GM18498 (cell line): ENCODE measurements at regions not wholly inside any gene's neighbourhood (a gene's known extent, or its start where the extent isn't known, plus 50 kb on each side); places are given as distances from the start of the nearest gene placed in this dataset.
"Not testable (repeated sequence)": the region's sequence is repeated elsewhere in the genome, so short reads cannot be mapped to it uniquely, and the experiment has no call there.

Experiments used
- ATAC-seq: cut with Tn5 transposase; IDR thresholded peaks from one replicate; pipeline ENCODE4 v1.9.1; 2021; ENCODE audit warnings: mild to moderate bottlenecking, moderate library complexity; ENCODE audit not compliant: unreplicated experiment

DNA sequence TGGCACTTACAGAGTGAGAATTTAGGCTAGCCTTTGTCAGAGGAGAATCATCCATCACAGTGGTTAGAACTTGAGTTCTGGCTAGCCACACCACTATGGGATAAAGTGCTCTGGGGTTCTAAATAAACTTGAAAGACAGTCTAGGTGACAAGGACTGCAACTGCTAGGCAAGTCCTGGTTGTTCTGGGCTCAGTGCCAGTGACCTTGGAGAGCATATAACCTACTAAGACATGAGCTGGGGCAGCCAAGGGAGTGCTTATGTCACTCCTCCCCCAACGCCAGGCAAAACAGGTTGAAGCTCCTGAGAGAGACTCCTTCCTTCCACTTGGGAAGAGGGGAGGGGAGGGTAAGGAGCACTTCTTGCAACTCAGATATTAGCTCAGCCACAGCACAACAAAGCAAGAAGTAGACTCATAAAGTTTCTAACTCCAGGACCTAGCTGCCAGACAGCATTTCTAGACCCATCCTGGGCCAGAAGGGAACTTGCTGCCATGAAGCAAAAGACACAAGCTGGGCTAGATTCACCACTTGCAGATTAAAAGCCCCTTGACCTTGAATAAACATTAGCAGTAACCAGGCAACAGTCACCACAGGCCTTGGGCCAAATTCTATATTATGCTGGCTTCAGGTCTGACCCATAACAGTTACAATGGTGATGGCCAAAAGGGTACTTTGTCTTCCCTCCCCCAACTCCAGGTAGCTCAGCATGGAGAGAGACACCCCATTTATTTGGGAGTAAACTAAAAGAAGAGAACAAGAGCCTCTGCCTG lies 963.7 kb downstream of the PLOD2 start:
- ATAC-seq: no peak

DNA sequence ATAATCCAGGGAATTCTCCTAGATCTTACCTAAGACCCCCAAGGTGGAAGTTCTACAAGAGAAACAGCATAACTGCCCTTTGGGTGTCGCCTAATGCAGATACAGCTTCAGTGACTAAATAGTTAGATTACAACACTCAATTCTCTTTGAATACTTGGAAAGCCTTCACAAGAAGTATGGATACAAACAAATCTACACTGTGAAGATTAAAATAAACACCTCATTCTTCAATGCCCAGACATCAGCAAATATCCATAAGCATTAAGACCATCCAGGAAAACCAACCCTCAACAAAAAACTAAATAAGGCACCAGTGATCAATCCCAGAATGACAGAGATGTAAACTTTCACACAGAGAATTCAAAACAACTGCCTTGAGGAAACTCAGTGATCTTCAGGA lies 963.2 kb downstream of the PLOD2 start:
- ATAC-seq: no peak

DNA sequence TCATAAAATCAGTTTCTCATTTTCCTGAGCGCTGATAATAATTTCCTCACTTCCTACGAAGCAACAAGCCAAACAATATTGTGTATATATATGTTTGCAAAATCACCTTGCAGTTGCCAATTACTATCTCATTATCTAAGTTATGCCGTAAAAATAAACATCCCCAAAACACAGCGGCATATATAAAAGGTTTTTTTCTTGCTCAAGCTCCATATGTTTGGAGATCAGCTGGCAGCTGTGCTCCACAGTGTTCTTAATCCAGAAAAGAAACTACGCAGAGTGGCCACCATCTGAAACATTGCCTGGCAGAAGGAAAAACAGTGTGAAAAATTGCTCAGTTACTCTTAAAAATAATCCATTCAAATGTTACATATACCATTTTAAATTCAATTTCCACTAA lies 951.4 kb downstream of the PLOD2 start:
- ATAC-seq: no peak

DNA sequence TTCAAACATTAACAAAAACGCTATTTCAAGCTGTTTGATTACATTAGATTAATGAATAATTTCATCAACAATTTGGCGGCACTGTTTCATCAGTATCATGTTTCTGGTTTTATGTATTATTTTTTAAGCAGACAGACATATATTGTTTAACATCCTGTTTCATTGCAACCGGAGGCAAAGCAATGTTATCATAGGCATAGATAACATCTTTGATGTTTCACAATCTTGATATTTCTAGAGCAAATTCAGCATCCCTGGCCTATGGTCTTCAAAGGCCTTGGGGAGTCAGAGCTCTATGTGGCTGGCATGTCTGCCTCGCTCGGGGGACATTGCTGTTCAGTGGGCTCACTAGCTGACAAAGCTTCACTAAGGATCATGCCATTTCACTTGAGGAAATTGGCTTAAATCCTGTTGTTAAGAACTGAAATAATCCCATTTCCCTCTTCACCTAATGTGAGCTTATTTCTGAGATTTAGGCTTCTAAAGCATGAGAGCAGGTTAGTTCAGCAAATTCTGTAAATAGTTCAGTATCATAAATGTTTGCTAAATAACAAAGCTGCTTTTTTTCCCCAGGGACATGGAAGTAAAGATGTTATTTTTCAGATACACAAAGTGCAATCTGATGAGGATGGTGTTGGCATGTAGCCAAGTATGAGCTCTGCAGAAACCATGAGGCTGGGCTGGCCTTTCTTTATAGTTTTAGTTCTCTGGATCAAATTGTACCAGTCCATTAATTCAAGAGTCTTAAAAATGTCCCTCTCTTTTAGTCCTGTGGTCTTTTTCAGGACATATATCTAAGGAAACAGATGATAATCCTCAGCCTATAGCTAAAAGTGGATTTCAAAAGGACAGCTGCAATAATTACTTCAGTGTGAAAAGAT lies 941.4 kb downstream of the PLOD2 start:
- no peak for ATAC-seq

DNA sequence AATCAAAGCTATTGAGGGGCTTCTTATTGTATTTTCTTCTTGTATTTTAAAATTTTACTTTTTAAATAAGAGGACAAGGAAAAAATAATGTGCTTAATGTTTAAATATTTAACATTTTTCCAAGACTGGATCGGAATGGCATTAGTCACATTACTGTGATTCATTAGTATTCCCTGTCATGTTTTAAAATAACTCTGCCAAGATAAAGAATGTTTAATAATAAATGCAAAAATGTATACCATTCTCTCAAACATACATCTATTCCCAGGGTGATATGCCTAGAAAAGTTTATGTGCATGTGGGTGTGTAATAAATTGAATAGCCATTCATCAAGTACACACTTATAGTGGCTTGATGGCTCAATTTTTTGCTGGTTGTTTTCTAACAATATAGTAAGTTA lies 936.1 kb downstream of the PLOD2 start:
- no peak for ATAC-seq

DNA sequence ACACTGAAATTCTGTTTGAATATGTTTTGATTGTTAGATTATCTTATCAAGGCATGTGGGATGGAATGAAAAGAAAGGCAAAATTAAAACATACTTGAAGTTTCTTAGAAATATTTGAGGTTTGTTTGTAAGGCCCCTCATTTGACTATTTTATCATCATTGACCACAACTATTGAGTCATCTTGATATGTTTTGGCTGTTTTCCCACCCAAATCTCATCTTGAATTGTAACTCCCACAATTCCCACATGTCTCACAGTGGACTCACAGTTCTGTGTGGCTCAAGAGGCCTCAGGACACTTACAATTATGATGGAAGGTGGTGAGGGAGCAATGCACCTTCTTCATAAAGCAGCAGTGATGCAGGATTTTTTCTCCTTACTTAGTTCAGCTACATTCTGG lies 917.1 kb downstream of the PLOD2 start:
- ATAC-seq: no peak

DNA sequence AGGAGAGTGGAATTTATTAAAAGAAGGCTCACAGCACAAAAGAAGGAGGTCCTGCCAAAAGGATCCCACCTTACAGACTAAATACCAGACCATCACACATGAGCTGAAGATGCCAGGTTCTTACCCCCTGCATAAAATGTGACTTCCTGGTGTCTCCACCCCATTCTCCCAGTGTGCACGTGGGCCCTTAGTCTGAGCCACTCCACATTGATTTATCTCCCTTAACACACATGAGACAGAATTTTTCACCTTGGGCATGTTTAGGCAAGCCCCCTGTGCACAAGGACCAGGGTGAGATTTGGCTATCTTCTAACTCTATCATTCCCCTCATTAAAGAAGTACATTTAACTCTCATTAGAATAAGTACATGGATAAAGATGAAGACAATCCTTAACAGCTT lies 916.7 kb downstream of the PLOD2 start:
- ATAC-seq: no peak

DNA sequence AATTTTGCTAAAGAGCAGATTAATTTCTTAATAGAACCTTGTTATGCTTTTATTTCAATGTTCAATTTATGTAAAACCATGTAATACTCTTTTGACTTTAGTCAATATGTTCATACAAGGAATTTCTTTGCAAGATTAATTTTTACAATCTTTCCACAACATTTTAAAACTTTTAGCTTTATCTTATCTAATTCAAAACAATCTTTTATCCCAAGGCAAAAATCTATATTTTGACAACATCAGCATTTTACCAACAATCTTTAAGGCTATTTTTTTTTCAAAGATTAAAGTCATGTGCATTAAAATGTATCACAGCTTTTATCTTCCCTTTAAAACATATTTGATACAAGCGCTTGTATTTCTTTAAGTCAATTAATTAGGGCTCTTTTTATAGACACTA lies 914.7 kb downstream of the PLOD2 start:
- ATAC-seq: no peak

DNA sequence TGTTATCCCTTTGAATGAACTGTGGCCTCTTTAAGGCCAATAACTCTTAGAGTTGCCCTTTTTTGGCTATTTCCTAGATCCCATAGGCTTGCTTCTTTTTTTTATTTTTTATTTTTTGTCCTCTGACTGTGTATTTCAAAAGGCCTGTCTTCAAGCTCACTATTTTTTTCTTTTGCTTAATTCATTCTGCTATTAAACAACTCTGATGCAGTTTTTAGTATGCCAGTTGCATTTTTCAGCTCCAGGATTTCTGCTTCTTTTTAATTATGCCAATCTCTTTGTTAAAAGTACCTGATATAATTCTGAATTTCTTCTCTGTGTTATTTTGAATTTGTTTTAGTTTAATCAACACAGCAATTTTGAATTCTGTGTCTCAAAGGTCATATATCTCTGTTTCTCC lies 912.1 kb downstream of the PLOD2 start:
- no peak for ATAC-seq

DNA sequence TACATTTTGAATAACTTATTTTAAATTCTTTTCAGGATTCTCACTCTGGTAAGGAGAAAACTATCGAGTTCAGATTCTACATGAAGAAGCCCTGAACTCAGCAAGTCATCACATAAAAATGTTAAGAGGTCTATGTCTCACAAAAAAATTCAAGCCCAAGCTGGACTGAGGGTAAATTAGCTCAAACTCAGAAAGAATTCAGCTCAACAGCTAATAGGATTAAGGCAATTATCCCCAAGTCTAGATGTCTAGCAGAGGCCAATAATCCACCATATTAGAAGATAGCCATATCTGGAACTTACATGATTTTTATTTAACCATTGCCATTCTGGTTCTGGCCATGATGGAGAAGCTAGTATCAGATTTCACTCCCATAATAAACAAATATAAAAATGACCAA lies 909.7 kb downstream of the PLOD2 start:
- no peak for ATAC-seq

DNA sequence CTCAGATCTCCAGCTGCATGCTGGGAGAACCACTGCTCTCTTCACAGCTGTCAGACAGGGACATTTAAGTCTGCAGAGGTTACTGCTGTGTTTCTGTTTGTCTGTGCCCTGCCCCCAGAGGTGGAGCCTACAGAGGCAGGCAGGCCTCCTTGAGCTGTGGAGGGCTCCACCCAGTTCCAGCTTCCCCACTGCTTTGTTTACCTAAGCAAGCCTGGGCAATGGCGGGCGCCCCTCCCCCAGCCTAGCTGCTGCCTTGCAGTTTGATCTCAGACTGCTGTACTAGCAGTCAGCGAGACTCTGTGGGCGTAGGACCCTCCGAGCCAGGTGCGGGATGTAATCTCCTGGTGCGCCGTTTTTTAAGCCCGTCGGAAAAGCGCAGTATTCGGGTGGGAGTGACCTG lies 903.0 kb downstream of the PLOD2 start:
- not testable (repeated sequence) for ATAC-seq

DNA sequence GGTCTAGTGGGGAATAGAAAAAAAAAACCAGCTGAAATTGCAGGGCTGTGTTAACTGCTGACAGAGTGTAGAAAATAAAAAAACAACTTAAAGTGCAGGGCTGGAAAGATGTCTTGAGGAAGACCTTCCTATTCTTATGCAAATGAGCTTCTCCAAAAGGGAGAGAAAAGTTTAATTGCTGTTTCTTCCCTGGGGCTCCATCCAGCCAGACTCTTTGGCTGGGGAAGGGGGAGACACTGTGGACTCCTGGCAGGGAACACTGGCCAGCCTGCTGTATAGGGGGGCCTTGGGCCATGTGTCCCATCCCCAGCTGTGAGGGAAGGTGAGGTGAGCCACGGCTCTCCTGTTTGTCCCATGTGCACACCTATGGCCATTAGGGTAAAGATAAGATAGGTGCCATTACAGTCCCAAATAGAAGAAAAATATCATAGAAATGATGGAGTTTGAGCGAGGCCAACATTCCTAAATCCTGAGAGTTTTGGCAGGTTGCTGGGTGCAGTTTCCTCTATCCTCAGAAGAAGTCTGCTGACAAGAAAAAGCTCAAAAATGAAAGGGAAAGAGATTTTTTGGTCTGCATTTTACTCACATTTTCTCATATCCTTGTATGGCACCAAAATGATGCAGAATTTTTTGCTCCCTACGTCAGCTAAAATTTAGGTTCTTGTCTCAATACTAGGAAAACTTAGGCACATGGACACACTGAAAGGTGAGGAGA lies 901.7 kb downstream of the PLOD2 start:
- ATAC-seq: no peak

DNA sequence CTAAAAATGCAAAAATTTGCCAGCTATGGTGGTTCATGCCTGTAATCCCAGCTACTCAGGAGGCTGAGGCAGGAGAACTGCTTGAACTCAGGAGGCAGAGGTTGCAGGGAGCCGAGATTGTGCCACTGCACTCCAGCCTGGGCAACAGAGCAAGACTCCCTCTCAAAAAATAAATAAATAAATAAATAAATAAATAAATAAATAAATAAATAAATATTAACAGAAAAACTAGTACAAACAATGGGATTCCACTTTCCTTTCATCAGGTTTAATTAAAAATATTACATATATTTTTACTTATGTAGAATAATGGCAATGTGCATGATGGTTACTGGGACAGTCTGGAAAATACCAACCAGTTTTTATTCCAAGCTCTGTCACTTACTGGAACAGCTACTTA lies 897.5 kb downstream of the PLOD2 start:
- ATAC-seq: not testable (repeated sequence)

DNA sequence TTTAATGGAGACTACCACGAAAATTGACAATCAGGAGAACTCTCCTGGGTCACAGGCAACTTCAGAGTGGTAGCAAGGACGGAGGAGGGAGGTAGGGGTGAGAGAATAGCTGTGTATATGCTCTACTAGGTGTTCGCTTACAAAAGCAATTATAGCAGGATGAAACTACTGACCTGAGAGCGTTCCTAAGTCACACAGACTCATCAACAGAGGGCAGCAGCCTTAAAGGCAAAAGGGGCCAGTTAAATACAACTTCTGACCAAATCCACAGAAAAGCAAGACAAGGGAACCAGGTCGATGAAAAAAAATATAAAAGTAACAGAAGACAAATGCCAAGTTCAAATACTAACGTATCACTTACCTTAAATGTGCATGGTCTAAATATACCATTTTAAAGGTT lies 894.6 kb downstream of the PLOD2 start:
- no peak for ATAC-seq

DNA sequence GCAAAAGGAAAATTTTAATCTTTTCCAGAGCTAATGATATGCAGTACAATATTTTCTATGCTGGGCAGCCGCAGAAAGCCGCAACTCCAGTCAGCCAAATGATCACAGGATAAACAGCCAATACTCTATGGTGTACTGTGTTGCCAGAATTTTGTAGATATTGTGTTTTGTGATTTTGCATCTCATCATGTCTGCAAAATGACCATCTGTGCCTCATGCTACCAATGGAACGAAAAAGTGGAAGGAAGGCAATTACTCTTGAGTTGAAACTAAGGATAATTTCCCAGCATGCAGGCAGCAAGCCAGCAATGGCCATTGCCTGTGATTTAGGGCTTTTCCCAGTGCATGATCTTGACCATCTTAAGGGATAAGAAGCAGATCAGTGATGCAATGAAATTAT lies 891.9 kb downstream of the PLOD2 start:
- ATAC-seq: no peak

DNA sequence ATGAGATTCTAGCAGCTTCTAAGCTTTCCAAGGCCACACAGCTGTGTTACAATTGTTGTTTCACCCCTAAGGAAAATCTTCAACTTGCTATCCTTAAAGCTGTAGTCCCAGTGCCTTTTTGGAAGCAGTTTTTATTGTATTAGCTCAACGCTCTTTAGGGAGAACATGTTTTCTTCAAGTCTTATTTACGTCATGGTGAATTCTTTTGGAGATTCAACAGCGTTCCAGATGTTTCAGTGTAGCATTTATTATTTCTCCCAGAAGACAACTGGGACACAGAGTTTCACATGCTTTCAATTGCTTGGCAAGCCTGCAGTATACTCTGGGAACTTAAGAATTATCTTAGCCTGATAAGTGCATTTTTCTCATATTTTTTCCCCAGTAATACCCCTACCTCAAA lies 888.3 kb downstream of the PLOD2 start:
- ATAC-seq: no peak

DNA sequence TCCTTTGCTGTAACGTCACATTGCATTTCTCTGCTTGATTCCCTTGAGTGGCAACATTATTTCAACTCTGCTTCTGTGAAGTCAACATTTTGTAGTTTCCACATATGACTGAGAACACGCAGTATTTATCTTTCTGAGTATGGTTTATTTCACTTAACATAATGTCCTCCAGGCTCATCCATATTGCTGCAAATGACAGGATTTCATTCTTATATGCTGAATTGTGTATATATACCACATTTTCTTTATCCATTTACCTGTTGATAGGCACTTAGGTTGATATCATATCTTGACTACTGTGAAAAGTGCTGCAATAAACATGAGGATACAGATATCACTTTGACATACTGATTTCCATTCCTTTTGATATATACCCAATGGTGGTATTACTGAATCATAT lies 878.5 kb downstream of the PLOD2 start:
- no peak for ATAC-seq

DNA sequence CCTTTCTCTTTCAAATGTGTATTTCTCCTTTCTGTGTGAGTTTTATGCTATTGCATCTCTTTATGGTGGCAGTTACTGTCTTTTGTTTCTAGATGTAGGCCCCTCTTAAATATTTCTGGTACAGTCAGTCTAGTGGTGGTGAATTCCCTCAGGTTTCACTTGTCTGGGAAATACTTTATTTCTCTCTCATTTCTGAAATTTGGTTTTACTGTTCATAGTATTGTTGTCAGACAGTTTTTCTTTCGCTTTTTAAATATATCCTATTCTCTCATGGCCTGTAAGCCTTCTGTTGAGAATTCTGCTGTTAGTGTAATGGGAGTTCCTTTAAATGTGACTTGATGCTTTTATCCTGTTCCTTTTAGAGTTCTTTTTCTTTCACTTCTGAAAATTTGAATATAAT lies 874.0 kb downstream of the PLOD2 start:
- ATAC-seq: peak; percentile 67

DNA sequence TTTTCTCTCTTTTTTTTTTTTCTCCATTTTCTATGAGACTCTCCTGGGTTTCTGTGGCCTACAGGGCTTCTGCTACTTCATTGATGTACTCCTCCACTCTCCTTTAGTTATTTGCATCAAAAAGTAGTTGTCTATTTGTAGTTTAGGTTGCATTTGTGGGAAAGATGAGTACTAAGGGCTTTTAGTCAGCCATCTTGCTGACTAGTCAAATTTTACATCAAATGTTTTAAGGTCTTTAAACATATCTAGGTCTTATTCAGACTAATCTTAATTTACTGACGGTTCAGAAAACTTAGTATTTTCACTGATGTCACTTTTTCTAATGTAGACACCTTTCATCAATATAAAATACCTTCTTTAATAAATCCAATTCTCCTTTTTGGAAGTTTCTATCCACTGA lies 871.0 kb downstream of the PLOD2 start:
- no peak for ATAC-seq

DNA sequence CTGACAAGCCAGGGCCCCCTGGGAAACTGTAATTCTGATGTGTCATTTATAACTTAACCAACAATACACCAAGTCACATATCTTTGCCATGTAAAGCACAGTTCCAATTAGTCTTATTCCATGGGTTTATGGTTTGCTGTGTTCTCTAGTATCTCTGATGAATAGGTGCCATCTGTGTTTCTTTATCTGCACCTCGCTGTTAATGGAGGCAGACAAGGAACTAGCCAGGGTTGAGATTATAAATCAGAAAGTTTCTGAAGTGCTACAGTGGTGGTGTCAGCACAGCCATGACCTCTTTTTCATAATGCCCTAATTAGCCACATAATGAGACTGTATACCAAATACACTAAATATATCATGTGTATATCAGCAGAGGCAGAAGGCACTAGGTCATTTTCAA lies 866.4 kb downstream of the PLOD2 start:
- ATAC-seq: no peak

DNA sequence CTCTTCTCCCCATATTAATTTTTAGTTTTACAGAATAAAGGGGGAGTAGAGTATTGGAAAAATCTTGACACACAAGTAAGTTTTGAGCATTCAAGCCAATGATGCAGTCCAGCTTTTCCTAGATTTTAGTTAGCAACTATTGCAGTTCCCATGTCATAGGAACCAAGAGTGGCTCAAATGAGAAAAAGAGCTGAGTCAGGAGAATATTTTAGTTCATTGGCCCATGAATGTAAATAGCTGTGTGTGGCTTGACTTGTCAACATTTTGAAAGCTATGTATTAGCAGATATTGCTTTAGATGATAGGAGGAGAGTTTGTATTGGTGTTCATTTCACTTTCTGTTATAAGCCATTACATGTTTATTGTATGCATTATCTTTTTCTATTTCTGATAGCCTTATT lies 853.7 kb downstream of the PLOD2 start:
- ATAC-seq: no peak

DNA sequence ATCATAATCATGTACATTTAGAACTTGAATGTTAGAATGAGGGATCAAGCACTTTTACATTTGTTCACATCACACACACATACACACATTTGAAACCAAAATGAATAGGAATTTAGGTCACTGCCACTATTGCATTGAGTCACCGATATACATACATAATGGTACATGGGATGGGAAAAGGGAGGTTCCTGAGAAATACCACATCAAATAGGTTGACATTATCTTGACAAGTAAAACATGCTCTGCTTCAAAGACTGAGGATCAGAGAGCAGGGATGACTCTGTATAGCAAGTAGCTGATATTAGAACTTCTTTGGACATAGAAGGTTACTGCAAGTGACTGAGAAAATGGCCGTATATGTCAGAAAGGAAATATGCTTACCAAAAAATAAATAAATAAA lies 847.2 kb downstream of the PLOD2 start:
- no peak for ATAC-seq
